RWPE1 (cell line): ENCODE measurements at regions not wholly inside any gene's neighbourhood (a gene's known extent, or its start where the extent isn't known, plus 50 kb on each side); places are given as distances from the start of the nearest gene placed in this dataset.
"Not testable (repeated sequence)": the region's sequence is repeated elsewhere in the genome, so short reads cannot be mapped to it uniquely, and the experiment has no call there.

Source experiments
- CTCF ChIA-PET: fragments of 350-600 bp; sonication (Branson Sonifier 250); formaldehyde crosslinking; extraction: SDS; loops from one replicate; lab custom pipeline; 2021; lab: Yijun Ruan, JAX
- POLR2A ChIA-PET: fragments of 400-600 bp; formaldehyde crosslinking; extraction: SDS; loops from one replicate; lab custom pipeline; 2020; ENCODE audit warnings: antibody characterized with exemption; ENCODE audit not compliant: low non-redundant PET; lab: Yijun Ruan, JAX
- DNase-seq: peaks from one replicate; pipeline ENCODE4 v3.0.0; 2012; ENCODE audit warnings: low spot score
- H3K27ac ChIP-seq: fragments of 450-650 bp; 2 replicates; pipeline ENCODE4 v1.5.1; 2017
- TF ChIP-seq, protein P1 (sequence below): fragments of 450-650 bp; conservative IDR thresholded peaks from 2 replicates; pipeline ENCODE4 v1.5.1; 2017; ENCODE audit warnings: low read depth, mild to moderate bottlenecking

DNA sequence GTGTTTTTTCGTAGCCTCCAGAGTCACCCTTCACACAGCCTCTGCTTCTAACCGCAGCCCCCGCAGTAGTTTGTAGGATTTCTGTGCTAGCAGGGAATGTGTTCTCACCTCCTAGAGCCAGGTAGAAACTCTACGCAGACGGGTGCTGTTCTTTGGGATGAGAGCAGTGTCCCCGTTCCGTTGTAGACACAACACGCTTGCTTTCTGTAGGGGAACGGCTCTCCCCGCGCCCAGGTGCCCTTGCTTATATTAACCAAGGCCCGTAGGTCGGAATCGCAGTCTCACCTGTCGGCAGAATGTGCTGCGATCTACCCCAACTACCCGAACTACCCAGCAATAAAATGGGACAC, 111.8 kb upstream of the NBPF11 start:
- DNase-seq, result no peak
- TF ChIP-seq, protein P1, sequence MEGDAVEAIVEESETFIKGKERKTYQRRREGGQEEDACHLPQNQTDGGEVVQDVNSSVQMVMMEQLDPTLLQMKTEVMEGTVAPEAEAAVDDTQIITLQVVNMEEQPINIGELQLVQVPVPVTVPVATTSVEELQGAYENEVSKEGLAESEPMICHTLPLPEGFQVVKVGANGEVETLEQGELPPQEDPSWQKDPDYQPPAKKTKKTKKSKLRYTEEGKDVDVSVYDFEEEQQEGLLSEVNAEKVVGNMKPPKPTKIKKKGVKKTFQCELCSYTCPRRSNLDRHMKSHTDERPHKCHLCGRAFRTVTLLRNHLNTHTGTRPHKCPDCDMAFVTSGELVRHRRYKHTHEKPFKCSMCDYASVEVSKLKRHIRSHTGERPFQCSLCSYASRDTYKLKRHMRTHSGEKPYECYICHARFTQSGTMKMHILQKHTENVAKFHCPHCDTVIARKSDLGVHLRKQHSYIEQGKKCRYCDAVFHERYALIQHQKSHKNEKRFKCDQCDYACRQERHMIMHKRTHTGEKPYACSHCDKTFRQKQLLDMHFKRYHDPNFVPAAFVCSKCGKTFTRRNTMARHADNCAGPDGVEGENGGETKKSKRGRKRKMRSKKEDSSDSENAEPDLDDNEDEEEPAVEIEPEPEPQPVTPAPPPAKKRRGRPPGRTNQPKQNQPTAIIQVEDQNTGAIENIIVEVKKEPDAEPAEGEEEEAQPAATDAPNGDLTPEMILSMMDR, result no peak
- ChIA-PET CTCF (no interaction called here), POLR2A (interaction anchor here (0.7 to 1.2 kb wide), 3 partner anchors 71 to 125 kb away, joined by 3 to 16 read pairs (median 4); no protein-coding TSS in a partner anchor)
- H3K27ac ChIP-seq, result peak overlapping the region; percentile 76

DNA sequence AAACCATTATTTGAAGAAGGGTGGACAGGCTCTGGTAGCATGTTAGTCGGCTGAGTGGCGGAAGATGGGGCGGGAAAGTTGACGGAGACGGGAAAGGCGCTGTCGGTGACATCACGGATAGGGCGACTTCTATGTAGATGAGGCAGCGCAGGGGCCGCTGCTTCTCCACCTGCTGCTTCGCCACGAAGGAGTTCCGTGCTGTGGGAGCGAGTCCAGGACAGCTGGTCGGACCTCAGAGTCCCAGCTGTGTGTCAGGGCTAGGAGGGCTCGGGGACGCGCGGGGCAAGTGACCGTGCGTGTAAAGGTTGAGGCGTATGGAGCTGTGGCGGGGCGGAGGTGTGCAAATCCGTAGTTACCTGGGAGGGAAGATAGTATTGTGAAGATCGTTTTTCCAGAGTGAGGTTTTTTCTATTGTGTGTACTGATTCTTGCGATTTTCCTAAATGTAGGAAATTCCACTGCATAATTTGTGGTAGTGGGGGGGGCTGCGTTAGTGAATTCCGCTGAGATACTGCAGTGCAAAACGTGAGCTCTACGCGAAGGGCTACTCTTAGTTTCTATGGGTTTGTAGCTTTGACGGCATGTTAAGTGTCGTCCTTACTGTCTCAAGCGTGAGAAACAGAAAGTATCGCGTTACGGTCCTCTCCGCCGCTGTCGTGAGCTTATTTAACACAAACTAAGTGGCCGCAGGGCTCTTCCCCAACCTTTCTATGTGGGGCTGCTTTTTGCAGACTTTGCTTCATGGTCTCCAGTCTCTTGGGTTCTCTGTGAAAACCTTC, 111.2 kb upstream of the NBPF11 start:
- TF ChIP-seq, protein P1, result no peak
- peak overlapping the region; percentile 76 for H3K27ac ChIP-seq
- ChIA-PET CTCF (no interaction called here), POLR2A (interaction anchor here (0.7 to 1.2 kb wide), 3 partner anchors 71 to 125 kb away, joined by 3 to 16 read pairs (median 4); no protein-coding TSS in a partner anchor)
- DNase-seq, result peak; percentile 84

DNA sequence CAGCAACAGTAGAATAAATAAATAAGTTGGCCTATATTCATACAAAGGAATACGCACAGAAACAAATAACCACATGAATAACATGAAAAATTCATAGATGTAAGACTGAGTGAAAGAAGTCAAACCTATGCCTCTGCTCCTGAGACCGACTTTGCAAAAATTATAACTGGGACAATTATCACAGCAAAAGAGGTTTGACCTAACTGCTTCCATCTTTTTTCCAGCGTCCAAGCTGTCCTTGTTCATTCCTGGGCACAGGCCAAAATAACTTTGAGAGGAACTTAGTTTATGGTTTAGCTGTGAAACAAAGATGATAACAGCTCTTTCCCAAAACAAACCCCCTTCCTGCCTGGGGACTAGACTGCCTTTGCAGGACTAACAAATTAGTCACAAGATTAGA, 109.6 kb upstream of the NBPF11 start:
- POLR2A ChIA-PET, DNase-seq, CTCF ChIA-PET, H3K27ac ChIP-seq: not testable (repeated sequence)

DNA sequence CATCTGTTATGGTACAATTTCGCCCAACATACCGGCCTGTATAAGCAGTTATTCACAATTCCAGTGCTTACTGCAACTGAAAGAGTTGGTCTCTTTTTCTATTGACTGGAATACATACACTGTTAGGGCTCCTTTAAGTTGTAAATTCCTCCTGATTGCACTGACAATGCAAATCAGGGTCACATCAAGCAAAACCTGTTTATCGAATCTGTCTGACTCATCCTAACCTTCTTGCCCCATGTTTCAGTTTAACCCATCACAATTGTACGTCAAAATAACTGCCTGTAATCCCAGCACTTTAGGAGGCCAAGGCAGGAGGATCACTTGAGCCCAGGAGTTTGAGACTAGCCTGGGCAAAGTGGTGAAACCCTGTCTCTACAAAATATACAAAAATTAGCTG, 105.8 kb upstream of the NBPF11 start:
- CTCF ChIA-PET, POLR2A ChIA-PET, H3K27ac ChIP-seq: not testable (repeated sequence)
- peak; percentile 23 for DNase-seq

DNA sequence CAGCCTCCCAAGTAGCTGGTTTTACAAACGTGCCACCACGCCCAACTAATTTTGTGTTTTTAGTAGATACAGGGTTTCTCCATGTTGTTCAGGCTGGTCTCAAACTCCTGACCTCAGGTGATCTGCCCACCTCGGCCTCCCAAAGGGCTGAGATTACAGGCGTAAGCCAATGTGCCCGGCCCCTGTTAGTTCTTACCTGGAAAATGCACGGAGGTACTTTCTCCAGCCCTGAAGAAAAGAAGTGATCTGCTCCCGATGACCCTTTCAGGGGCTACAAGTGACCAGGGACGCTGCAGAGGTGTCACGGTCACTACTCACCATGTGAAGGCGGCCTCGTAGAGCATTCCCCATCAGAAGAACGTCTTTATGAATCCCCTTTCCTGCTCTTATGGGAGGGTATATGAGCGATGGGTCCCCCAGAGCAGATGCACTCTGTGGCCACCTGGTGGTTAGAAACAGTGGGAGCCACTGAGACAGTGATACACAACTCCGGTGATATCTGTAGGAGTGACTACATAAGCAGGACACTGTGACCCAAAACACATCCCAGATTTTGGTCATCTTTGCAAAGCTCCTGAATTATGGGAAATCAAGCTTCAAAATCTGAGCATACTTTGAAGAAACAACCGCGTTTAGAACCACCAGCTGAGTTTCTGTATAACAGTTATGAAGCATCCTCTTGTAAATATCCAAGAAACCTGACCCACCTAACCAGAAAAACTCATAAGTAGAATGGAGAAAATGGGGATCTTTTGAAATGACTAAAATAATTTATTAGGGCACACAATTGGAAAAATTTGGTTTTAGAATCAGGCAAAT, 102.7 kb upstream of the NBPF11 start:
- peak; percentile 17 for DNase-seq
- CTCF ChIA-PET, POLR2A ChIA-PET, H3K27ac ChIP-seq: not testable (repeated sequence)
- TF ChIP-seq, protein P1, result peak; percentile 66

DNA sequence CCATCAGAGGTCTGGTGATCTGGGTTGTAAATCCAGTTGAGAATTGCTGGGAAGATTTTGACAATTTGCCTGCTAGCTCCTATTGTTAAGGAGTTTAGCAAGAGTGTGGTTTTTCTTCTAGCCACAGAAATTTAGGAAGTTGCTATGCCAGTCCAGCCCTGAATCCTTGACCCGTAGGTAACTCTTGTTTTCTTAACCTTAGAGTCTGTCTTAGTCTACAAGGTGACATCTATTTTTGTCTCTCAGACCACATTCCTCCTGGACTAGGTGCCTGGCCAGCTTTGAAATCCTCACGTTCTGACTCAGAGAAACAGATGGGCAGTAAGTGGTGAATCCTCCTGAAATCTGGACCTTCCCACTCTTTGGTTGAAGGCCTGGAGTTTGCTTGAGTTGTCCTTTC, 101.7 kb upstream of the NBPF11 start:
- POLR2A ChIA-PET, H3K27ac ChIP-seq, DNase-seq: not testable (repeated sequence)
- CTCF ChIA-PET, result interaction anchor here (0.7 kb wide), 1 partner anchor 26 kb away, joined by 6 read pairs; no protein-coding TSS in a partner anchor

DNA sequence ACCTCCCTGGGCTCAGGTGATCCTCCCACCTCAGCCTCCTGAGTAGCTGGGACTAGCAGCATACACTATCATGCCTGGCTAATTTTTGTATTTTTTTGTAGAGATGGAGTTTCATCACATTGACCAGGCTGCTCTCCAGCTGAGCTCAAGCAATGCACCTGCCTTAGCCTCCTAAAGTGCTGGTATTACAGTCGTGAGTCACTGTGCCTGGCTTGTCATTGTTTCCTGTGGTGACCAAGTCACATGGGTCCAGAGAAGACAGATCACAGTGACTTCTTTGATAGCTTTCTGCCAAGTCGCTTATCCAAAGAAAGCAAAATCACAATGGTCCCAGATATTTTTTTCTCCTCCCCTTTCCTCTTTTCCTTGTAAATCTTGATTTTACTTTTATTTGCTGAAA, 96.7 kb upstream of the NBPF11 start:
- H3K27ac ChIP-seq, POLR2A ChIA-PET, CTCF ChIA-PET, DNase-seq: not testable (repeated sequence)

DNA sequence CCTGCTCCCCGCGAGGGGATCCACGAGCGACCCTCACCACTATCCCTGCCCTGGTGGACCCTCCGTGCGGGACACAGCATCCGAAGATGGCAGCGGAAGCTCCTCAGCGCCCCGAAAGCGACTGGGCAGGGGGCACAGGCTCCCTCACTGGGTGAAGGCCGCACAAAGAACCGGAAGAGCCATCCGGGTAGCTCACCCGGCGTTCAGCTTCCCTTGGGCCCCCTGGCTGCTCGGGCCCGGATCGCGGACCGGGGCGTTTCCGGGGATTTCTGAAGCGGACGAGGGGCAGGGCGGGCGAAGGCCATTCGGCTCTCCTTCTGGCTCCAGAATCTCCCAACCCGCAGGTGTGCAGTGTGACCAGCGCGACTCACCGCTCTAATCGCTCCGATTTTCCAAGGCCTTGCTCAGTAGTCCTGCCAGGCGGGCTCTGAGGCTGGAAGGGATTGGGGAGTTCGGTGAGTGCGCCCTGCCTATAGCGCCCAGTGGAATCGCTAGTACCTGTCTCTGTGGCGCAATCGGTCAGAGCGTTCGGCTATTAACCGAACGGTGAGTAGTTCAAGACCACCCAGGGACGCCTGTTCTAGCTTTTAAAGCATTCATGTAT, 94.3 kb upstream of the NBPF11 start:
- POLR2A ChIA-PET, H3K27ac ChIP-seq, CTCF ChIA-PET, DNase-seq: not testable (repeated sequence)

DNA sequence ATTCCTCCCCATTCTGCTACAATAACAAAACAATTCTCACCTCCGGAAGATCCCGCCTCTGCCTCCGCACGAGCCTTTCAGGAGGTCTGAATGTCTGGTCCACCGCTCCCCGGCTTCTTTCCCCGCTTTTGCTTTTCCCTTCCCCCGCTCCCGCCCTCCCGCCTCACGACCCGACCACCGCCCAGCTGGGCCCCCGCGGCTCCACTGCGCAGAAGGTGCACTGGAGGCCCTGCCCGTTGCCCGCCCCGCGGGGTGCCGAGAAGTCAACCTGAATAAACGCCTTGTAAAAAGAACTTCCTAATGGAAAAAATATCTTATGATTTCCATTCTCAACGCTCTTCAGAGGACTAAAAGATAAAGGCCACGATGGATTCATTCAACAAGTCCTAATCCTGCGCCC, 93.8 kb upstream of the NBPF11 start:
- CTCF ChIA-PET, H3K27ac ChIP-seq, DNase-seq, POLR2A ChIA-PET: not testable (repeated sequence)

DNA sequence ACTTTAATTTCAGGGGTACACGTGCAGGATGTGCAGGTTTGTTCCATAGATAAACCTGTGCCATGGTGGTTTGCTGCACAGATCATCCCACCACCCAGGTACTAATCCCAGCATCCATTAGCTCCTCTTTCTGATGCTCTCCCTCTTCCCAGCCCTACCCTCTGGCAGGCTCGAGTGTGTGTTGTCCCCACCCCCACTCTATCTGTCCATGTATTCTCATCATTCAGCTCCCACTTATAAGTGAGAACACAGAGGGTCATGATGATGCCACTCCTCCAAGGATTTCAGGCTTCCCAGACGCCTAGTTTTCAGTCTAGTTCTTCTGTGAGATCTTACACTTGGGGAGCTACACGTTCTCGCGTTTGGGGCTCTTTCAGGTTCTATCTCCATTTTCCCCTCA, 93.4 kb upstream of the NBPF11 start:
- H3K27ac ChIP-seq, DNase-seq, POLR2A ChIA-PET: not testable (repeated sequence)
- CTCF ChIA-PET, result interaction anchor here (0.7 kb wide), 1 partner anchor 328 kb away, joined by 3 read pairs; no protein-coding TSS in a partner anchor

DNA sequence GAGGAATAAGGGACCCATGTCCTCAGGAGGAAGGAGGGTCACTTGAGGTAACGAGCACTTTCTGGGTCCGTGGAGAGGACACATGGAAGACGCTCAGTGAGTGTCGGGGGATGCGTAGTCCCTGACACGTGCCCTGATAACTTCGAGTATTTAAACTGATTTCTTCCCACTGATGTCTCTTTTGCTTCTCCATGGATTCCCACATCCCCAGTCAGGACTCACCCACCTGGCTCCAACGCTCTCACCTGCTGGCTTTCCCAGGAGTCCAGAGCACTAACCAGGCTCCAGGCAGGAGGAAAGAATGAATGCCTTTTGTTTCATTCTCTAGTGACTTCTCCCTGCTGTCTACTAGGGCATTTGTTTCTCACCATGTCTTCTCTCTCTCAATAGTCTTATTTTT, 81.2 kb upstream of the NBPF11 start:
- DNase-seq, H3K27ac ChIP-seq, POLR2A ChIA-PET, CTCF ChIA-PET: not testable (repeated sequence)

DNA sequence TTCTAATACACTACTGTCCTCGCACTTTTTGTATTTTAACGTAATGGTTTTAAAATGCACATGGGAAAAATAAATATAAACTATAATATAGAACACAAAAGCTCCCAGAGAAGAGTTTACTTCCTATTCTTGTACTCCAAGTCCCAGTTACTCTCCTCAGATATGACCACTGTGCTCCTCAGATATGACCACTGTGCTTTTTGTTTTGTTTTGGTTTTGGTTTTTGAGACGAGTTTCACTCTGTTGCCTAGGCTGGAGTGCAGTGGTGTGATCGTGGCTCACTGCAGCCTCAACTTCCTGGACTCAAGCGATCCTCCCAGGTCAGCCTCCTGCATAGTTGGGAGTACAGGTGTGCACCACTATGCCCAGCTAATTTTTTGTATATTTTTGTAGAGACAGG, 76.8 kb upstream of the NBPF11 start:
- POLR2A ChIA-PET, CTCF ChIA-PET, H3K27ac ChIP-seq, DNase-seq: not testable (repeated sequence)
